B cell (primary cell): ENCODE measurements at regions not wholly inside any gene's neighbourhood (a gene's known extent, or its start where the extent isn't known, plus 50 kb on each side); places are given as distances from the start of the nearest gene placed in this dataset.
"Not testable (repeated sequence)": the region's sequence is repeated elsewhere in the genome, so short reads cannot be mapped to it uniquely, and the experiment has no call there.

Experiments used
- ATAC-seq: fragments of 200-7000 bp; cut with Tn5 transposase; one replicate; pipeline ENCODE4 v1.10.0; 2021; ENCODE audit warnings: low read depth, mild to moderate bottlenecking, moderate number of reproducible peaks, moderate library complexity
- CTCF ChIA-PET: fragments of 350-600 bp; sonication (Branson Sonifier 250); formaldehyde crosslinking; loops from one replicate; lab custom pipeline; 2021; ENCODE audit warnings: antibody characterized with exemption, inconsistent platforms; lab: Charles Lee
- POLR2A ChIA-PET: fragments of 350-600 bp; sonication (Branson Sonifier 250); formaldehyde crosslinking; loops from one replicate; lab custom pipeline; 2021; ENCODE audit warnings: antibody characterized with exemption; lab: Charles Lee
- DNase-seq: peaks from one replicate; pipeline ENCODE4 v3.0.0; 2013
- H2AFZ ChIP-seq: 2 replicates; pipeline ENCODE4 v1.6.1; 2012; ENCODE audit warnings: mild to moderate bottlenecking, low read depth, low read length; ENCODE audit not compliant: insufficient read depth, poor library complexity, severe bottlenecking
- H3K27ac ChIP-seq, 2 donors: 1 replicate in 1 of 2; 2 replicates in 1 of 2; pipeline ENCODE4 v1.5.1; 2012 to 2013; ENCODE audit warnings: low read length in 2 of 2, mild to moderate bottlenecking in 2 of 2, moderate library complexity in 1 of 2
- H3K27me3 ChIP-seq, 4 experiments: fragments of 200-600 bp in 1 of 4; sonication (generic) in 1 of 4; replicated peaks in 1 of 4; 1 replicate in 2 of 4; 2 replicates in 2 of 4; pipeline versions ENCODE4 v1.6.1 to v1.7.0; 2013 to 2016; ENCODE audit warnings: low read length in 3 of 4, mild to moderate bottlenecking in 2 of 4, mixed read lengths in 1 of 4, moderate library complexity in 1 of 4; ENCODE audit not compliant: insufficient read depth in 4 of 4, control insufficient read depth in 3 of 4; ENCODE audit errors: control extremely low read depth in 1 of 4
- H3K36me3 ChIP-seq, 2 experiments: replicated peaks in 1 of 2; 1 replicate in 1 of 2; 2 replicates in 1 of 2; pipeline versions ENCODE4 v1.6.1 to v1.7.1; 2013; ENCODE audit warnings: low read length in 1 of 2; ENCODE audit not compliant: insufficient read depth in 2 of 2, control insufficient read depth in 1 of 2; ENCODE audit errors: control extremely low read depth in 1 of 2, extremely low read depth in 1 of 2
- H3K4me1 ChIP-seq, 2 donors: fragments of 200-600 bp in 1 of 2; sonication (generic) in 1 of 2; 1 replicate in 1 of 2; 2 replicates in 1 of 2; pipeline versions ENCODE4 v1.5.1 to v1.6.1; 2013 to 2017; ENCODE audit warnings: low read length in 2 of 2; ENCODE audit not compliant: control insufficient read depth in 2 of 2, insufficient read depth in 2 of 2
- H3K4me2 ChIP-seq: replicated peaks from 2 replicates; pipeline ENCODE3; 2012; ENCODE audit warnings: mild to moderate bottlenecking, low read depth, low read length; ENCODE audit not compliant: poor library complexity, severe bottlenecking
- H3K4me3 ChIP-seq, 5 experiments: fragments of 200-600 bp in 1 of 5; sonication (generic) in 1 of 5; 1 replicate in 3 of 5; 2 replicates in 2 of 5; pipeline versions ENCODE4 v1.5.1 to v1.7.0; 2011 to 2016; ENCODE audit warnings: low read length in 4 of 5, mild to moderate bottlenecking in 4 of 5, low read depth in 2 of 5, control low read depth in 1 of 5, moderate library complexity in 1 of 5; ENCODE audit not compliant: insufficient read depth in 1 of 5; ENCODE audit errors: control extremely low read depth in 1 of 5, extremely low read depth in 1 of 5
- H3K79me2 ChIP-seq: fragments of 200-600 bp; sonication (generic); one replicate; pipeline ENCODE4 v1.6.0; 2016; ENCODE audit warnings: low read length; ENCODE audit not compliant: control insufficient read depth, insufficient read depth
- H3K9ac ChIP-seq: fragments of 200-600 bp; sonication (generic); 2 replicates; pipeline ENCODE4 v1.6.1; 2017; ENCODE audit warnings: mild to moderate bottlenecking, low read length, moderate library complexity
- H3K9me3 ChIP-seq, 3 donors: one replicate each; pipeline versions ENCODE4 v1.6.1 to v1.7.1; 2013; ENCODE audit warnings: low read length in 2 of 3; ENCODE audit not compliant: control insufficient read depth in 2 of 3, insufficient read depth in 1 of 3; ENCODE audit errors: control extremely low read depth in 1 of 3
- H4K20me1 ChIP-seq: 2 replicates; pipeline ENCODE4 v1.6.0; 2012; ENCODE audit warnings: mild to moderate bottlenecking, low read length; ENCODE audit not compliant: insufficient read depth, control insufficient read depth, poor library complexity, severe bottlenecking
- H3K27ac Mint-ChIP-seq: one replicate; pipeline ENCODE4 v1.8.0; 2021; ENCODE audit warnings: mixed read lengths
- H3K27me3 Mint-ChIP-seq: one replicate; pipeline ENCODE4 v1.8.0; 2021; ENCODE audit warnings: mixed read lengths
- H3K4me1 Mint-ChIP-seq: one replicate; pipeline ENCODE4 v1.8.0; 2021; ENCODE audit warnings: mixed read lengths
- H3K4me3 Mint-ChIP-seq: one replicate; pipeline ENCODE4 v1.8.0; 2021; ENCODE audit warnings: mixed read lengths
- H3K9me3 Mint-ChIP-seq: one replicate; pipeline ENCODE4 v1.8.0; 2022; ENCODE audit warnings: mixed read lengths; ENCODE audit not compliant: insufficient read depth
- WGBS: methylation state at CpG from one replicate; pipeline ENCODE4 v1.1.5; 2013; ENCODE audit warnings: missing lambda C conversion rate; ENCODE audit not compliant: insufficient coverage; 5-methylcytosine and 5-hydroxymethylcytosine counted together
- intact Hi-C: fragments of 100-400 bp; cut with micrococcal nuclease; formaldehyde crosslinking; loops from one replicate; pipeline ENCODE4 v1.10.0; 2022

- H3K9me3 ChIP-seq, H3K4me1 Mint-ChIP-seq, H3K4me3 ChIP-seq, intact Hi-C loops, H3K27me3 ChIP-seq, H3K36me3 ChIP-seq, H3K9me3 Mint-ChIP-seq, H4K20me1 ChIP-seq, H3K4me2 ChIP-seq, CTCF ChIA-PET, ATAC-seq, H3K27ac Mint-ChIP-seq, H3K9ac ChIP-seq, H3K27me3 Mint-ChIP-seq, H3K4me3 Mint-ChIP-seq, H3K4me1 ChIP-seq, H2AFZ ChIP-seq, POLR2A ChIA-PET, H3K79me2 ChIP-seq, H3K27ac ChIP-seq, DNase-seq: not testable (repeated sequence)
- 100% methylated on average over 3 of the region's 16 CpGs for WGBS
Observed at GRCh38 chr7:51388241-51388640, 71.6 kb upstream of the COBL start.

- CTCF ChIA-PET, DNase-seq, H3K27me3 ChIP-seq, intact Hi-C loops, H3K9ac ChIP-seq, H4K20me1 ChIP-seq, H3K4me1 ChIP-seq, ATAC-seq, H3K9me3 ChIP-seq, H2AFZ ChIP-seq, H3K4me3 ChIP-seq, H3K79me2 ChIP-seq, H3K36me3 ChIP-seq, H3K4me2 ChIP-seq, H3K27me3 Mint-ChIP-seq, H3K4me3 Mint-ChIP-seq, H3K4me1 Mint-ChIP-seq, H3K27ac ChIP-seq, H3K9me3 Mint-ChIP-seq, POLR2A ChIA-PET, H3K27ac Mint-ChIP-seq: not testable (repeated sequence)
- 94% methylated on average over 15 of the region's 34 CpGs for WGBS
Observed at GRCh38 chr7:51386806-51387568, 70.4 kb upstream of the COBL start.

DNA sequence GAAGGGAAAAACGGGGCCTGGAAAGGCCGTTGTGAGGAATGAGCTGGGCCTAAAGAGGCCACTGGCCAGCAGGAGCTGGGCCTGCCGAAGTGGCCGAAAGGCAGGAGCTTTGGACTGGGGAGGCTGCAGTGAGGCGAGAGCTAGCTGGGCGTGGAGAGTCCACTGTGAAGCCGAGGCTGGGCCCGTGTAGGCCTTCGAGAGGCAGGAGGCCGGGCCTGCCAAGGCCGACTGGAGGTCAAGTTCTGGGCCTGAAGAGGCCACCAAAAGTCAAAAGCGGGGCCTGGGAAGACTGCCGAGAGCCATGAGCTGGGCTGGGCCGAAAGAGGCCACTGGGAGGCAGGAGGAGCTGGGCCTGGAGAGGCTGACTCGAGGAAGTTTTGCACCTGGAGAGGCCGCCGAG, 69.6 kb upstream of the COBL start:
- H3K9me3 Mint-ChIP-seq, H3K27ac Mint-ChIP-seq, H4K20me1 ChIP-seq, CTCF ChIA-PET, H3K4me3 ChIP-seq, H2AFZ ChIP-seq, H3K27me3 ChIP-seq, intact Hi-C loops, H3K4me2 ChIP-seq, H3K4me1 ChIP-seq, H3K4me1 Mint-ChIP-seq, H3K9ac ChIP-seq, POLR2A ChIA-PET, H3K9me3 ChIP-seq, DNase-seq, ATAC-seq, H3K27ac ChIP-seq, H3K36me3 ChIP-seq, H3K79me2 ChIP-seq, H3K27me3 Mint-ChIP-seq, H3K4me3 Mint-ChIP-seq: not testable (repeated sequence)
- WGBS, result 92% methylated on average over 5 of the region's 17 CpGs

- H3K27me3 Mint-ChIP-seq, H3K27ac Mint-ChIP-seq, DNase-seq, H2AFZ ChIP-seq, intact Hi-C loops, POLR2A ChIA-PET, H3K9me3 Mint-ChIP-seq, ATAC-seq, H4K20me1 ChIP-seq, H3K9me3 ChIP-seq, H3K36me3 ChIP-seq, CTCF ChIA-PET, H3K4me3 Mint-ChIP-seq, H3K79me2 ChIP-seq, H3K4me1 Mint-ChIP-seq, H3K4me1 ChIP-seq, H3K27ac ChIP-seq, H3K9ac ChIP-seq, H3K27me3 ChIP-seq, H3K4me3 ChIP-seq, H3K4me2 ChIP-seq: not testable (repeated sequence)
- WGBS, result 100% methylated on average over 2 of the region's 7 CpGs
Observed at GRCh38 chr7:51382243-51382642, 65.6 kb upstream of the COBL start.
